Upper lobe of right lung (tissue), 1 donor: ENCODE measurements at regions not wholly inside any gene's neighbourhood (a gene's known extent, or its start where the extent isn't known, plus 50 kb on each side); places are given as distances from the start of the nearest gene placed in this dataset.

Source experiments
- ATAC-seq: fragments of 200-7000 bp; cut with Tn5 transposase; one replicate; pipeline ENCODE4 v1.9.1; 2020; ENCODE audit warnings: mild to moderate bottlenecking, moderate library complexity
- DNase-seq: peaks from one replicate; pipeline ENCODE4 v3.0.0-alpha.2; 2020
- H3K27ac ChIP-seq: fragments of 200-600 bp; one replicate; pipeline ENCODE4 v1.8.0; 2022
- H3K27me3 ChIP-seq: fragments of 200-600 bp; one replicate; pipeline ENCODE4 v1.8.0; 2022; ENCODE audit warnings: mild to moderate bottlenecking
- H3K36me3 ChIP-seq: fragments of 200-600 bp; one replicate; pipeline ENCODE4 v1.8.0; 2022
- H3K4me1 ChIP-seq: fragments of 200-600 bp; one replicate; pipeline ENCODE4 v1.8.0; 2022
- H3K4me3 ChIP-seq: fragments of 200-600 bp; one replicate; pipeline ENCODE4 v1.8.0; 2022; ENCODE audit warnings: mild to moderate bottlenecking
- H3K9me3 ChIP-seq: fragments of 200-600 bp; one replicate; pipeline ENCODE4 v1.8.0; 2022
- intact Hi-C: fragments of 100-400 bp; cut with DNase I; formaldehyde crosslinking; loops from one replicate; pipeline ENCODE4 v1.11.0; 2022
- TF ChIP-seq, protein P1 (sequence below): fragments of 200-600 bp; IDR thresholded peaks from one replicate; pipeline ENCODE4 v1.8.0; 2022; ENCODE audit warnings: antibody characterized with exemption
- donor health status: DM: no; HTN: yes; CAD: no; lungs with severe emphysema.

- DNase-seq: no peak
- TF ChIP-seq, protein P1, sequence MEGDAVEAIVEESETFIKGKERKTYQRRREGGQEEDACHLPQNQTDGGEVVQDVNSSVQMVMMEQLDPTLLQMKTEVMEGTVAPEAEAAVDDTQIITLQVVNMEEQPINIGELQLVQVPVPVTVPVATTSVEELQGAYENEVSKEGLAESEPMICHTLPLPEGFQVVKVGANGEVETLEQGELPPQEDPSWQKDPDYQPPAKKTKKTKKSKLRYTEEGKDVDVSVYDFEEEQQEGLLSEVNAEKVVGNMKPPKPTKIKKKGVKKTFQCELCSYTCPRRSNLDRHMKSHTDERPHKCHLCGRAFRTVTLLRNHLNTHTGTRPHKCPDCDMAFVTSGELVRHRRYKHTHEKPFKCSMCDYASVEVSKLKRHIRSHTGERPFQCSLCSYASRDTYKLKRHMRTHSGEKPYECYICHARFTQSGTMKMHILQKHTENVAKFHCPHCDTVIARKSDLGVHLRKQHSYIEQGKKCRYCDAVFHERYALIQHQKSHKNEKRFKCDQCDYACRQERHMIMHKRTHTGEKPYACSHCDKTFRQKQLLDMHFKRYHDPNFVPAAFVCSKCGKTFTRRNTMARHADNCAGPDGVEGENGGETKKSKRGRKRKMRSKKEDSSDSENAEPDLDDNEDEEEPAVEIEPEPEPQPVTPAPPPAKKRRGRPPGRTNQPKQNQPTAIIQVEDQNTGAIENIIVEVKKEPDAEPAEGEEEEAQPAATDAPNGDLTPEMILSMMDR: no peak
- no peak for ATAC-seq
- Histone ChIP-seq H3K4me1 (no peaks in the 10 kb centered on the region), H3K9me3 (no peaks in the 10 kb centered on the region), H3K36me3 (no peaks in the 10 kb centered on the region), H3K27me3 (no peaks in the 10 kb centered on the region), H3K27ac (no peak overlapping the region), H3K4me3 (no peak overlapping the region)
- intact Hi-C loops: no loop called here
These were observed 82.3 kb upstream of the TIAM1 start for GRCh38 chr21:31426235-31426797.

- Histone ChIP-seq H3K4me1 (no peaks in the 10 kb centered on the region), H3K27ac (no peak overlapping the region), H3K4me3 (no peak overlapping the region), H3K9me3 (no peaks in the 10 kb centered on the region), H3K36me3 (no peaks in the 10 kb centered on the region), H3K27me3 (no peaks in the 10 kb centered on the region)
- ATAC-seq: no peak
- no peak for DNase-seq
- intact Hi-C loops: no loop called here
- TF ChIP-seq, protein P1: no peak
These were observed 81.1 kb upstream of the TIAM1 start for GRCh38 chr21:31425138-31425537.

- no peak overlapping the region for H3K27ac ChIP-seq
- H3K4me3 ChIP-seq: no peak overlapping the region
- no peaks in the 10 kb centered on the region for H3K36me3 ChIP-seq
- DNase-seq (no peak), ATAC-seq (no peak)
- intact Hi-C loops: no loop called here
- TF ChIP-seq, protein P1: no peak
- H3K9me3 ChIP-seq: no peaks in the 10 kb centered on the region
- H3K27me3 ChIP-seq: no peaks in the 10 kb centered on the region
- no peaks in the 10 kb centered on the region for H3K4me1 ChIP-seq
These were observed 80.0 kb upstream of the TIAM1 start for GRCh38 chr21:31424058-31424457.

- Histone ChIP-seq H3K36me3 (no peaks in the 10 kb centered on the region), H3K4me1 (no peaks in the 10 kb centered on the region), H3K27me3 (no peaks in the 10 kb centered on the region), H3K27ac (no peak overlapping the region), H3K4me3 (no peak overlapping the region), H3K9me3 (no peaks in the 10 kb centered on the region)
- ATAC-seq (no peak), DNase-seq (no peak)
- TF ChIP-seq, protein P1: no peak
- intact Hi-C loops: no loop called here
These were observed 76.9 kb upstream of the TIAM1 start for GRCh38 chr21:31420988-31421387.

- no peak overlapping the region for H3K4me3 ChIP-seq
- TF ChIP-seq, protein P1: no peak
- DNase-seq: no peak
- no peaks in the 10 kb centered on the region for H3K9me3 ChIP-seq
- no peaks in the 10 kb centered on the region for H3K27me3 ChIP-seq
- no peaks in the 10 kb centered on the region for H3K4me1 ChIP-seq
- no peak for ATAC-seq
- no peak overlapping the region for H3K27ac ChIP-seq
- no peaks in the 10 kb centered on the region for H3K36me3 ChIP-seq
- intact Hi-C loops: no loop called here
These were observed 76.3 kb upstream of the TIAM1 start for GRCh38 chr21:31420354-31420753.
